K562 (cell line): ENCODE measurements at regions not wholly inside any gene's neighbourhood (a gene's known extent, or its start where the extent isn't known, plus 50 kb on each side); places are given as distances from the start of the nearest gene placed in this dataset.

ENCODE experiments used
- CREM ChIP-seq: IDR thresholded peaks from 2 replicates; pipeline ENCODE4 v1.6.1; 2014; ENCODE audit warnings: antibody characterized with exemption, low read depth
- GABPA ChIP-seq: fragments of 200-800 bp; sonication (Bioruptor generic); conservative IDR thresholded peaks from 2 replicates; pipeline ENCODE4 v1.6.1; 2016; ENCODE audit warnings: low read depth, missing genetic modification characterization, missing compliant biosample characterization
- MEIS2 ChIP-seq: fragments of 450-650 bp; IDR thresholded peaks from 2 replicates; pipeline ENCODE4 v1.6.1; 2014; ENCODE audit warnings: mild to moderate bottlenecking; ENCODE audit not compliant: partially characterized antibody
- NEUROD1 ChIP-seq: fragments of 150-350 bp; IDR thresholded peaks from 2 replicates; pipeline ENCODE4 v1.6.1; 2014; ENCODE audit warnings: borderline replicate concordance, low read length, low read depth; ENCODE audit not compliant: partially characterized antibody
- NFIC ChIP-seq: fragments of 450-650 bp; IDR thresholded peaks from 2 replicates; pipeline ENCODE4 v1.6.1; 2017; ENCODE audit warnings: mild to moderate bottlenecking, inconsistent platforms
- PKNOX1 ChIP-seq: fragments of 450-650 bp; IDR thresholded peaks from 2 replicates; pipeline ENCODE4 v1.6.1; 2016
- POLR2H ChIP-seq: IDR thresholded peaks from 2 replicates; pipeline ENCODE4 v1.6.1; 2016; ENCODE audit warnings: missing genetic modification characterization, low read depth, mild to moderate bottlenecking, control low read depth, missing compliant biosample characterization, moderate library complexity
- SOX6 ChIP-seq: fragments of 450-650 bp; IDR thresholded peaks from 2 replicates; pipeline ENCODE4 v1.6.1; 2014; ENCODE audit warnings: mild to moderate bottlenecking
- SP1 ChIP-seq: sonication (generic); formaldehyde crosslinking; IDR thresholded peaks from 2 replicates; pipeline ENCODE4 v1.8.1; 2022; ENCODE audit warnings: mild to moderate bottlenecking, missing genetic modification reagents
- ZKSCAN8 ChIP-seq: fragments of 200-800 bp; sonication (Bioruptor generic); IDR thresholded peaks from 2 replicates; pipeline ENCODE4 v1.6.1; 2016; ENCODE audit warnings: missing genetic modification characterization, missing compliant biosample characterization
- TF ChIP-seq, protein P1 (sequence below): sonication (generic); formaldehyde crosslinking; IDR thresholded peaks from 2 replicates; pipeline ENCODE4 v1.9.0; 2022; ENCODE audit warnings: mild to moderate bottlenecking, missing genetic modification reagents

GRCh38 chr3:101940521-101941317 lies 91.4 kb downstream of the NFKBIZ start (continued):
- TF ChIP-seq PKNOX1 (peak; percentile 69), SOX6 (peak; percentile 69; the same call in 1 of the 2 replicates), NEUROD1 (no peak), MEIS2 (peak; percentile 87), POLR2H (0 out of 2 replicates have a peak, but pooled peaks have one; percentile 15), ZKSCAN8 (CRISPR knock-in tag) (peak; percentile 93), NFIC (peak; percentile 49; the same call in 1 of the 2 replicates), GABPA (tag) (peak; percentile 26; the same call in 1 of the 2 replicates), SP1 (CRISPR knock-in tag) (0 out of 2 replicates have a peak, but pooled peaks have one; percentile 28), CREM (peak; percentile 70)
- TF ChIP-seq, protein P1, sequence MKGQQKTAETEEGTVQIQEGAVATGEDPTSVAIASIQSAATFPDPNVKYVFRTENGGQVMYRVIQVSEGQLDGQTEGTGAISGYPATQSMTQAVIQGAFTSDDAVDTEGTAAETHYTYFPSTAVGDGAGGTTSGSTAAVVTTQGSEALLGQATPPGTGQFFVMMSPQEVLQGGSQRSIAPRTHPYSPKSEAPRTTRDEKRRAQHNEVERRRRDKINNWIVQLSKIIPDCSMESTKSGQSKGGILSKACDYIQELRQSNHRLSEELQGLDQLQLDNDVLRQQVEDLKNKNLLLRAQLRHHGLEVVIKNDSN (CRISPR knock-in tag), result no peak
